Coronary artery (tissue), 2 donors: ENCODE measurements at regions not wholly inside any gene's neighbourhood (a gene's known extent, or its start where the extent isn't known, plus 50 kb on each side); places are given as distances from the start of the nearest gene placed in this dataset.
"Not testable (repeated sequence)": the region's sequence is repeated elsewhere in the genome, so short reads cannot be mapped to it uniquely, and the experiment has no call there.

ENCODE experiments used
- DNase-seq: peaks from one replicate; pipeline ENCODE4 v3.0.0-alpha.2; 2017; ENCODE audit warnings: low spot score
- H3K27ac ChIP-seq, 2 donors: fragments of 200-600 bp; sonication (generic); one replicate each; pipeline ENCODE4 v1.5.1; 2016 to 2019
- H3K4me3 ChIP-seq: fragments of 200-600 bp; sonication (generic); 2 replicates; pipeline ENCODE4 v1.5.1; 2016; ENCODE audit warnings: mild to moderate bottlenecking, moderate library complexity
- TF ChIP-seq, protein P1 (sequence below): fragments of 200-600 bp; sonication (generic); IDR thresholded peaks from one replicate; pipeline ENCODE4 v1.5.1; 2019; ENCODE audit warnings: antibody characterized with exemption

DNA sequence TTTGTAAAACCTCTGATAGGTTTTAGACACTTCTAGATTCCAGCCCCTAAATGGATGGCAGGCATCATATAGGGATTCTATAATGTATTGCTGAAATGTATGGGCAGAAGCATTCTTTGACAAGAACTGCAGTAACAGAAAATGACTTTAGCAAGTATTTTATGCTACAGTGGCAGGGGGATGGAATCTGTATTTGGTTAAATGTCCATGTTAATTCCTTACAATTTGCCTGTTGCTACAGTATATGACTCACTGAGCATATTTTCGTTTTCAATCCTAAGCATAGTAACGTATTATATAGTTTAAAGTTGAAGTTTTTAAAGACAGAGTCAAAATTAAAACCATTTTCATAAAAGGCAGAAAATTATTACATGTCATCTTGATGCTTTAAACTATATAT is 150.1 kb downstream of the MEX3B start:
- TF ChIP-seq, protein P1, sequence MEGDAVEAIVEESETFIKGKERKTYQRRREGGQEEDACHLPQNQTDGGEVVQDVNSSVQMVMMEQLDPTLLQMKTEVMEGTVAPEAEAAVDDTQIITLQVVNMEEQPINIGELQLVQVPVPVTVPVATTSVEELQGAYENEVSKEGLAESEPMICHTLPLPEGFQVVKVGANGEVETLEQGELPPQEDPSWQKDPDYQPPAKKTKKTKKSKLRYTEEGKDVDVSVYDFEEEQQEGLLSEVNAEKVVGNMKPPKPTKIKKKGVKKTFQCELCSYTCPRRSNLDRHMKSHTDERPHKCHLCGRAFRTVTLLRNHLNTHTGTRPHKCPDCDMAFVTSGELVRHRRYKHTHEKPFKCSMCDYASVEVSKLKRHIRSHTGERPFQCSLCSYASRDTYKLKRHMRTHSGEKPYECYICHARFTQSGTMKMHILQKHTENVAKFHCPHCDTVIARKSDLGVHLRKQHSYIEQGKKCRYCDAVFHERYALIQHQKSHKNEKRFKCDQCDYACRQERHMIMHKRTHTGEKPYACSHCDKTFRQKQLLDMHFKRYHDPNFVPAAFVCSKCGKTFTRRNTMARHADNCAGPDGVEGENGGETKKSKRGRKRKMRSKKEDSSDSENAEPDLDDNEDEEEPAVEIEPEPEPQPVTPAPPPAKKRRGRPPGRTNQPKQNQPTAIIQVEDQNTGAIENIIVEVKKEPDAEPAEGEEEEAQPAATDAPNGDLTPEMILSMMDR: no peak
- no peak overlapping the region for H3K27ac ChIP-seq
- H3K4me3 ChIP-seq: no peak overlapping the region
- DNase-seq: no peak

DNA sequence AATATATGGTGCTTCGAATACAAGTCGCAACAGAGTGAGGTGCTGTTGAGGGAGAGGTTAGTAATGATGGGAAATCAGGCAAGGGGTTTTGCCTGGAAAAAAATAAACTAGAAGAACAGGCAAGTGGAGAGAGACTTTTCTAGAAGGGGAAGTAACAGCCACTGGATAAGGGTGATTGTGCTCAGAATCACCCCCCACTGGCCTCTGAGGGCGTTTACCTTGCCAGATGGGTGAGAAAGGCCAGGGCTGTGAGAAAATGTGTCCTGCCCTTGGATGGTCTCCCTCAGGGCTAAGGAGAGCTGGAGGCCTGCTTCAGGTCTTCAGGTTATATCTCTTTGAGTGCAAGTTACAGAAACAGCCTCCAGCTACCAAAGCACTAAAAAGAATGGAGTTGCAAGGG is 151.8 kb downstream of the MEX3B start:
- TF ChIP-seq, protein P1: no peak
- no peak for DNase-seq
- no peak overlapping the region for H3K27ac ChIP-seq
- no peak overlapping the region for H3K4me3 ChIP-seq

DNA sequence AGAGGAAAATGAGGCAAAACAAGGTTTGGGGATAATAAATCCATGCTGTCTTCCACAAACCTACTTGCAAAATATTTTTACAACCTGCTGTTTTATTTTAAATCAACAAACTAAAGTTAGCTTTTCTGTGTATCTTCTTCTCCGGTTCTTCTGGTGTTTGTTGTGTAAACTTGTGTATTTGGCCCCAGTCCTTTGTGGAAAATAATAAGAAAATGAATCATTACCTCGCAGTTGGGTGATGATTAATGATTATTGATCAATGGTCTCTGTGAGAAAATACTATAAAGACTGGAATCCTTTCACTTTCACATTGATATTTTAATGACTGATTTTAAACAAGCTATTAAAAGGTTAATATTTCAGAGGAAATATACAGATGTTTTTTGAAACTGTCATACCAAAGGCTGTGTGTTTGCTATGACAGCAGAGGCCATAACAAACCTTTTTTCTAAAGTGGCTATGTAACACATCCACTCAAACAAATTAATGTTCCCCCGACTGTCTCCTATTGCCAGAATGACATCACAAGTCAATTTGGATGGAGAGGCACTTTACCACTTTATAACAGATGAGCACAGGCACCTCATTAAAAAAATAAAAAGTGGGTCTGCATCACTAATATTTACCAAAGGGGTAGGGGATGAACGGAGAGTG is 152.5 kb downstream of the MEX3B start:
- TF ChIP-seq, protein P1: no peak
- DNase-seq: no peak
- Histone ChIP-seq H3K4me3 (no peak overlapping the region), H3K27ac (no peak overlapping the region)

DNA sequence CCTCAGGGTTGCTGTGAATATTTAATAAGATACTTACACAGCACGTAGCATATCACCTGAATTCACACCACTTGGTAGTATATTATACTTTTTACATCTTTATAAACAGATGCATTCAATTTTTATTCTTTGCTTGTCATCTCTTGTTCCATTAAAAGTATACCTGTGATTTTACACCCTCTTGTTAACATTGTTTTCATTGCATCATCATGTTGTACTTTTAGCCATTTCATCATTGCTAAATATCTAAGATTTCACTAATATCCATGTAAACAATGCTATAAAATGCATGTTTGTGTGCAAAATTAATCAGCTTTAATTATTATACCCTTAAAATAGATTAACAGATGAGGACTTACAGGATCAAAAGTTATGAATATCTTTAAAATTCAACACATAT is 155.3 kb downstream of the MEX3B start:
- TF ChIP-seq, protein P1: no peak
- H3K4me3 ChIP-seq: no peak overlapping the region

DNA sequence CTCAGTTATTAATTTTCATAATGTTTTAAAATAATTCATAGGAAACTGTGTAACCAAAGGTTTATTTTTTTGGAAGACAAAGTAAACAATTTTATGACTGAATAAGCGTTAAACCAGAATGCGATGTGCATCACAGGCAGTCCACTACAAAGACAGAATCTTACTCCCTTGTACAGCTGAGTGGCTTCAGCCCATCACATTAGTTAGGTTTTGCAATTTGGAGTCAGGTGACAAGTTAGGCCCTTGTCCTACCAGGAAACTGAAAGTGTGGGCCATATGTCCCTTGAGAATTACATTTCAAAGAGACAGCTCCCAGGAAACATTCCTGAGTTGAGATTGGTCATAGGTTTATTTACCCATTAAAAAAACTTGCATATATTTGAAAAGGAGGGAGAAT is 156.3 kb downstream of the MEX3B start:
- TF ChIP-seq, protein P1: no peak
- H3K27ac ChIP-seq: no peak overlapping the region
- no peak overlapping the region for H3K4me3 ChIP-seq
- DNase-seq: no peak

More for the DNA sequence above, 155.3 kb downstream of the MEX3B start:
- DNase-seq: no peak
- H3K27ac ChIP-seq: no peak overlapping the region

DNA sequence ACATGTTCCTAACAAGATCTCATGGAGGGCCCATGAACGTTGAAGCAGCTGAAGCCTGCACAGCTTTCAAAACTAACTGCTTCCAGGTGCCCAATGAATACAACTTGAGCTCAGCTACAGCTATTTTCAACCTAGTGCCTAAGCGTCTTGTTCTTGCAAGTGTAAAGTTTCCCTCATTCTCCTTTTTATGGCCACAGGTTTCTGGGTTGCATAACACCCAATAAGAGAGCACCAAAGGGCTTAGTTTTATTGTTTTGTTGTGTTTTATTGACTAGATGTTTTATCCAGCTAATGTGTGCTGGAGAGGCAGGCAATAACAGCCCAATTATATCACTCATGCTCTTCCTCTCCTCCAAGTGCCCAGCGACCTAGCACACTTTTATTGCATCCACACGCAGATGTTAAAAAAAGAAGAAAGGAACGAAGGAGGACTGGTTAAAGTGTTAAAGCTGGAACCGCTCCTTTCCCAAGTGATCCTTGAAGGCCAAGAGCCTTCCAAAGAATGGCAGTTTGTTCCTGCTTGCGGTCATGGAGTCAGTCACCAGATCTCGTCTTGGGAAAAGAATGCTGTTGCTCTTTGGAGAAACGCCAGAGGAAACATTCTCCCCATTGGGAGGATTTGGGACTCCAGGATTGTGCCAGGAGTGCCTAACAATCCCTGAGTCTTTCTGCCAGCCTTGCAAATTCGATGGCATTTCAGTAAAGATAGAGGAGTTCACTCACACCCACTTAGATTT is 156.9 kb downstream of the MEX3B start:
- H3K27ac ChIP-seq: peak overlapping the region in 1 of 2 donors; percentile 43
- TF ChIP-seq, protein P1: no peak
- H3K4me3 ChIP-seq: no peak overlapping the region
- DNase-seq: no peak

DNA sequence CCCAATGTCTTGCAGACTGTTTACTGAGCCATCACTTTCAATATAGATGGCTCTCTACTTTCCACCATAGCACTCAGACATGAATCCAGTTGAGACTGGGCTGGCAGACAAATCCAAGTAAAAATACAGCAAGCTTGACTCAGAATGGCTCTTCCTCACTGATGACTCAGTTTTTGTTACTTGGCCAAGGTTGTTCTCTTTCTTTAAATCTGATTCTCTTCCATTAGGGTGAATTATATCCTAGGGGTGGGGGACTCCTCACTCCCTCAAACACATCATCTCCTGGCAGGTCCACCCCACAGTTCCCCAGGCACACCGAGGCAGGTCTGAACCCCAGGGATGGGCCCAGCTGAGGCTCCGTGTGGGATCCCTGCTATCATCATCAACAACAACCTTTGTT is 157.9 kb downstream of the MEX3B start:
- TF ChIP-seq, protein P1: no peak
- no peak overlapping the region for H3K27ac ChIP-seq
- DNase-seq: no peak
- H3K4me3 ChIP-seq: no peak overlapping the region

DNA sequence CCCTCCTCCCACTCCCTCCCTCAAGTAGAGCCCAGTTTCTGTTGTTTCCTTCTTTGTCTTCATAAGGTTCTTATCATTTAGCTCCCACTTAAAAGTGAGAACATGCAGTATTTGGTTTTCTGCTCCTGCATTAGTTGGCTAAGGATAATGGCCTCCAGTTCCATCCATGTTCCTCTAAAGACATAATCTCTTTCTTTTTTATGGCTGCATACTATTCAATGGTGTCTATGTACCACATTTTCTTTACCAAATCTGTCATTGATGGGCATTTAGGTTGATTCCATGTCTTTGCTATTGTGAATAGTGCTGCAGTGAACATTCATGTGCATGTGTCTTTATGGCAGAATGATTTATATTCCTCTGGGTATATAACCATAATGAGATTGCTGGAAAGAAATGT is 158.6 kb downstream of the MEX3B start:
- not testable (repeated sequence) for H3K27ac ChIP-seq, DNase-seq, H3K4me3 ChIP-seq
